Stimulated activated naive CD8-positive, alpha-beta T cell treated with anti-CD3 and anti-CD28 coated beads, Interleukin-15, Interleukin-2, amounts not matched to agents 100 U/mL and 50 U/mL, for 24 hours (primary cell): ENCODE measurements at regions not wholly inside any gene's neighbourhood (a gene's known extent, or its start where the extent isn't known, plus 50 kb on each side); places are given as distances from the start of the nearest gene placed in this dataset.
"Not testable (repeated sequence)": the region's sequence is repeated elsewhere in the genome, so short reads cannot be mapped to it uniquely, and the experiment has no call there.

ENCODE experiments used
- ATAC-seq: fragments of 150-1000 bp; cut with Tn5 transposase; one replicate; pipeline ENCODE4 v1.10.0; 2021
- DNase-seq: peaks from one replicate; pipeline ENCODE4 v3.0.0; 2021

- no peak for ATAC-seq
- no peak for DNase-seq
These were observed 720.6 kb downstream of the TAF11L14 start for GRCh38 chr5:18354828-18355227.

DNA sequence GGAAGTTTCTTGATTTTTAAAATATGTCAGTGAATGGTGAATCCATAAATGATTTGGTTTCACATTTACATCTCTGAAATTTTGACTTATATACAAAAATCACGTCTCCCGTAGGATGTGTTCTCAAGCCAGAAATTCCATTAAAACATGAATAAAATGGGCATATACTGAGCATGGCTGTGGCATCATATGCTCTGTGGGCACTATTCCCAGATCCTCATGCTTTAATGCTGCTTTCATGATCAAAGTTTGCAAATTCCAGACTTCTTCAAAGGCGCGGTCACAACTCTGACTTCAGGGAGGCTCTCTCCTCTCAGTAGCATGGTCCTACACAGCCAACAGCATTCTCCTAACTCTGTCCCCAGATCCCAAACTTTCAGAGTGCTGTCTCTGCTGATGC, 723.2 kb downstream of the TAF11L14 start:
- no peak for DNase-seq
- no peak for ATAC-seq

DNA sequence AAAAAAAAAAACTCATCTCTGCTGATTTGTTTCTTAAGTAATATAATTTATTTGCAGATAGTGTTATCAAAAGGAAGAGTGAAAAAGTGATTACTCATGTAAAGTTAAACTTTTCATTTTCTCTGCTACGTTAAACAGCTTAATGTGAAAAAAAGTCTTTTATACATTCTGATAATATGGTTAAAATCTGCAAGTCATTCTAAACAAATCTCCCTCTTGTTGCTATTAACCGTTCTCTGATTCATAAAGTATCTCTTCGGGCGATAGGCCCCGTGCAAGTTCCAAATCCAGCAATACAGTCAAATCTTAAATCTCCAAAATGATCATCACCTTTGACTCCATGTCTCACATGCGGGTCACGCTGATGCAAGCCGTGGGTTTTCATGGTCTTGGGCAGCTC, 732.0 kb downstream of the TAF11L14 start:
- DNase-seq = no peak
- no peak for ATAC-seq

DNA sequence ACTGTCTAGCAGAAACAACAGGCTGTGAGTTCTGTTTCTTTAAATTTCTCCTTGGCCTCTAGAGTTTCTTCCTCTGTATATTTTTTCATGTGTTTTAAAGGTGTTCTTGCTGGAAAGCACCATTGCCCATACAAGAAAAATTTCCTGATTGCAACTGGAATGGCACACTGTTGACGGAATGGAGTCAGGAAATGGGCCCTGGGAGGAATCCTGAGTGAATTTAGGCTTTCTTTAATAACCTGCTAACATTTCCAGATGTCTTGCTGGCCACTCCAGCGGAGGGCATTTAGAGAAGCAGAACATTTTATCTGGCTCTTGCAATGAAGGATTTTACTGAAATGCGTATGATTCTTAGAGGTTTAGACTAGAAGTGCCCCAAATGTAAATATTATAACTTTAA, 736.3 kb downstream of the TAF11L14 start:
- DNase-seq = no peak
- no peak for ATAC-seq

DNA sequence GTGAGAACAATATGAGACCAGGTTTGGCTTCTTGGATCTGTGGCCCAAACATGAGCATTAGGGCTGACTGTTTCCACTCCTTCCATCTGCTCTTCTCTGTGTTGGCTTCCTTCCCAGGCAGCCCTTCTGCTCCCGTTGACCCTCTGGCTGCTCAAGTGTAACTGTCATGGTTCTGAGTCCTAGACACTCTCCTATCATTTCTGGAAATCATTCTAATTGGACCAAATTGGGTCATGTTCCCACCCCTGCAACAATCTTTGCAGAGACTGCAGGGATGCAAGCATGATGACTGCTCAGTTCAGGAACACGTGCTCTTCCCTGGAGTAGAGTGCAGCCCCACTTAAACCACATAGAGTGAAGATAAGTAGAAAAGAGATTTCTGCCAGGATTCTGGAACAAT, 741.4 kb downstream of the TAF11L14 start:
- ATAC-seq (no peak), DNase-seq (no peak)

DNA sequence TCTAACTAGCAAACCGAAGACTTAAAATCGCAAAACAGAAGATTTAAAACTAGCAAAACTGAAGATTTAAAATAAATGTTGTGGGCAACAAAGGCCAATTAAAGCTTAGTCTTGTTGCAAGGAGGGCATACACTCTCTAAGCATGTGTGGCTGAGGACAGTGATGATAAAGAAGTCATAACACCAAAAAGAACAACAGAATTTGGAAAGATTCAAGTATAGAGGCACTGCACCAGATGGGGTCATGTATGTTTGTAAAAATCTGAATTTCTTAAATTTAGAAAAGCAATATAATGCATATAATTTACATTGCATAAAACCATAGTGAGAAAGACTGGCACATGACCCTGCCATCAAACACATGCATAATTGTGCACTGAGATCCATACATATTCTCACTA, 743.8 kb downstream of the TAF11L14 start:
- ATAC-seq = no peak

DNA sequence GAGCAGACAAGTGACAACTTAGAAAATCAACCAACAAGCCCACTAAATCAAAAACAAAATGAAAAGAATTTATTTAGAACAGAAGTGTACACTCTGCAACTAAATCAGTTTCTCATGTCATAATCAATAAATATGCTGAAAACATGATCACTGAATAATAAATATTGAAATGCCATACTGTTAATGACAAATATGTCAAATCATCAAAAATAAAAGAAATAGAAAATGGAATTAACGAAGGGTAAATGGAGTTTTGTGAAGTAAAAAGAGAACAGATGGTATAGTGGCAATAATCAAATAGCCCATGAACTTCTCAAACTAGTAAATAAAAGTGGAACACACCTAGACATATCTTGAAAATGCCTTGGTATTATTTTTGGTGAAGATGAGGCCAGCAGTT, 744.9 kb downstream of the TAF11L14 start:
- no peak for DNase-seq
- ATAC-seq = no peak

More for the DNA sequence above, 743.8 kb downstream of the TAF11L14 start:
- DNase-seq = no peak

- DNase-seq = no peak
- no peak for ATAC-seq
These were observed 746.6 kb downstream of the TAF11L14 start for GRCh38 chr5:18380729-18381362.

GRCh38 chr5:18393565-18394442, 759.5 kb downstream of the TAF11L14 start:
- no peak for ATAC-seq
- peak; percentile 59 for DNase-seq

DNA sequence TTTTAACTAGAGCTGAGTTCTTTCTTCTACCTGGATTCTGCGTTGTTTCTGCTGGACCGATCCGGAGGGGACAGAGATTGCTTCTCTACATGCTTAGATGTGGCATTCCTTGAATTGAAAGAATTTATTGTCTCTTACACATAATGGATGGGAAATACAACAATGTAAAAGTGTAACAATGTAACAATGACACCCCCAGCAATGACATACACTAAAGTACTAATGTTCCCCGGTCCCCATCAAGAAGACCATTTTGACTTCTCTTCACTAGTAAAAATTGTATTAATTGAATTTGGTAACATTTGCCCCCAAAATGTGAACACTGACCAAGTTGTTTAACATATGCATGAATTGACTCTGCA, 760.2 kb downstream of the TAF11L14 start:
- DNase-seq (no peak), ATAC-seq (no peak)

- ATAC-seq (no peak), DNase-seq (no peak)
These were observed 761.2 kb downstream of the TAF11L14 start for GRCh38 chr5:18395126-18396110.

- no peak for DNase-seq
- no peak for ATAC-seq
These were observed 763.1 kb downstream of the TAF11L14 start for GRCh38 chr5:18397371-18397770.

DNA sequence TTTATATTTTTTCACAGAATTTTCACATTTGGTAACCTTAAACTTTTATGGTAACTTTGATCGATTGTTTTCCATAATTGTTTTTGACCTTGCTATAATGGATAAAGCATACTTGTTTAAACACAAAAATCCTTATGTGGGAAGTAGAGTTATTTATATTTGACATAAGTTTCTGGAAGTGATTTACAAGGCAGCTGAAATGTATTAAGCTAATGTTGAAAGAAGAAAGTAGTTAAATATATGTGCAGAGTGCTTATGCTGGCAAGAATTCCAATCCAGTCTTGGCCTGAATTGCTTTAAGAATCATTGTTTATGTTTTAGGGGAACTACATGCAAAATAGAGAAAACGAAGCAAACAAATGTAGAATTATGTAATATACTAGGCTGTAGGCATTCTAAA, 763.6 kb downstream of the TAF11L14 start:
- no peak for DNase-seq
- no peak for ATAC-seq

DNA sequence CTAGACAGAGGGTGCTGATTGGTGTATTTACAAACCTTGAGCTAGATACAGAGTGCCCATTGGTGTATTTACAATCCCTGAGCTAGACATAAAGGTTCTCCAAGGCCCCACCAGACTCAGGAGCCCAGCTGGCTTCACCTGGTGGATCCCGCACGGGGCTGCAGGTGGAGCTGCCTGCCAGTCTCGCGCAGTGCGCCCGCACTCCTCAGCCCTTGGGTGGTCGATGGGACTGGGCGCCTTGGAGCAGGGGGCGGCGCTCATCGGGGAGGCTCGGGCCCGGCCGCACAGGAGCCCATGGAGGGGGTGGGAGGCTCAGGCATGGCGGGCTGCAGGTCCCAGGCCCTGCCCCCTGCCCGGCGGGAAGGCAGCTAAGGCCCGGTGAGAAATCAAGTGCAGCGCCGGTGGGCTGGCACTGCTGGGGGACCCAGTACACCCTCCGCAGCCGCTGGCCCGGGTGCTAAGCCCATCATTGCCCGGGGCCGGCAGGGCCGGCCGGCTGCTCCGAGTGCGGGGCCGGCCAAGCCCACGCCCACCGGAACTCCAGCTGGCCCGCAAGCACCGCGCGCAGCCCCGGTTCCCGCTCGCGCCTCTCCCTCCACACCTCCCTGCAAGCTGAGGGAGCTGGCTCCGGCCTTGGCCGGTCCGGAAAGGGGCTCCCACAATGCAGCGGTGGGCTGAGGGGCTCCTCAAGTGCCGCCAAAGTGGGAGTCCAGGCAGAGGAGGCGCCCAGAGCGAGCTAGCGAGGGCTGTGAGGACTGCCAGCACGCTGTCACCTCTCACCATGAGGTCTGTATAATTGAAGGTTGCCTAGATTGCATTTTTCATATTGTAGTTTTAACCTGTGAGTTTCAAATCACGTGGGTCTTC, 765.4 kb downstream of the TAF11L14 start:
- DNase-seq, ATAC-seq: not testable (repeated sequence)

GRCh38 chr5:18403141-18403540, 768.9 kb downstream of the TAF11L14 start:
- no peak for DNase-seq
- no peak for ATAC-seq

GRCh38 chr5:18403941-18404438, 769.7 kb downstream of the TAF11L14 start:
- ATAC-seq (no peak), DNase-seq (no peak)

GRCh38 chr5:18420711-18421110, 786.5 kb downstream of the TAF11L14 start:
- DNase-seq (no peak), ATAC-seq (no peak)

- no peak for ATAC-seq
- DNase-seq = no peak
These were observed 799.1 kb downstream of the TAF11L14 start for GRCh38 chr5:18433336-18433735.

GRCh38 chr5:18438126-18438525, 803.9 kb downstream of the TAF11L14 start:
- no peak for DNase-seq
- ATAC-seq = no peak

- ATAC-seq (no peak), DNase-seq (no peak)
These were observed 821.3 kb downstream of the TAF11L14 start for GRCh38 chr5:18455521-18455920.

DNA sequence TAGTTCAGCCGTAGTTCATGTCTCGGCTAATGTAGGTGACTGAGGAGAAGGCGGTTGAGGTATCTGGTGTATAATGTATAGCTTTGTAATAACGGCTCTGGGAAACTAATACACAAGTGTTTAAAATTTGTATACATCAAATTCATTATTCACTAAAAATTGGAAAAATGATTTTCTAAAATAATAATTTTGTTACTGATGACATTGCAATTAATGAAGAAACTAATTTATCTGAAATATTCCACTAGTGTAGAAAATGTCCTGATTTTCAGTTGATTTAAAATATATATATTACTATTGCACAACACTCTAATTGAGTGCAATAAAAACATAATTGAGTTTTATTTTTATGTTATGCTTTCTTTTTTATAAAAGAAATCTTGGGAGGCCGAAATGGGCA, 823.0 kb downstream of the TAF11L14 start:
- ATAC-seq (no peak), DNase-seq (no peak)
